ENCODE measurements at regions not wholly inside any gene's neighbourhood (a gene's known extent, or its start where the extent isn't known, plus 50 kb on each side); places are given as distances from the start of the nearest gene placed in this dataset.

- Histone ChIP-seq H3K36me3 (ENCODE audit: control insufficient read depth, insufficient read depth, low read length) (no peaks in the 10 kb centered on the region), H3K9me3 (replicated peaks; ENCODE audit: control insufficient read depth, insufficient read depth, low read depth, low read length) (no peaks in the 10 kb centered on the region), H3K27ac (ENCODE audit: extremely low read depth, low read depth, low read length) (no peak overlapping the region), H3K27me3 (ENCODE audit: control insufficient read depth in 2 of 2, insufficient read depth in 2 of 2, low read length in 2 of 2) (peaks cover 63 to 90% of the 10 kb centered on the region in 2 experiments), H3K9ac (ENCODE audit: insufficient read depth in 1 of 2, low read depth in 2 of 2, low read length in 2 of 2) (no peak overlapping the region), H2AFZ (ENCODE audit: low read depth, low read length) (no peak overlapping the region), H3K79me2 (ENCODE audit: control insufficient read depth, insufficient read depth, low read length) (no peaks in the 10 kb centered on the region), H3K4me1 (replicated peaks in 1 of 2; ENCODE audit: control insufficient read depth in 2 of 2, insufficient read depth in 2 of 2, low read length in 2 of 2) (peaks cover 4 to 12% of the 10 kb centered on the region in 2 experiments; a peak in 1 of 5 replicates), H3K9me1 (ENCODE audit: control insufficient read depth, insufficient read depth, low read length) (no peaks in the 10 kb centered on the region), H3K4me2 (ENCODE audit: insufficient read depth, low read length) (no peak overlapping the region), H3K4me3 (no peak overlapping the region), H4K20me1 (replicated peaks; ENCODE audit: control insufficient read depth, insufficient read depth, low read length) (0 out of 2 replicates have a peak, but pooled peaks cover 4% of the 10 kb centered on the region)
- intact Hi-C loops (cut with micrococcal nuclease) (no loop called here), in situ Hi-C loops (cut with MboI) (no loop called here)
- CTCF ChIA-PET (ENCODE audit: low intra/inter-chr PET ratio), result no interaction called here
- 1% methylated on average over 21 of the region's 21 CpGs for WGBS (ENCODE audit: insufficient coverage, low coverage, missing lambda C conversion rate)
- ATAC-seq, result peak; percentile 64
- peak in 1 of 4 experiments; percentile 29 for DNase-seq (ENCODE audit: extremely low read depth in 1 of 4, low spot score in 3 of 4)
- no TSS peak for BruUV-seq (replicated peaks)
- POLR2A ChIA-PET, result interaction anchor here (0.7 kb wide), 1 partner anchor 117 kb away, joined by 3 read pairs; no protein-coding TSS in a partner anchor
- peak; percentile 84 for FAIRE-seq
- TF ChIP-seq, protein P1, sequence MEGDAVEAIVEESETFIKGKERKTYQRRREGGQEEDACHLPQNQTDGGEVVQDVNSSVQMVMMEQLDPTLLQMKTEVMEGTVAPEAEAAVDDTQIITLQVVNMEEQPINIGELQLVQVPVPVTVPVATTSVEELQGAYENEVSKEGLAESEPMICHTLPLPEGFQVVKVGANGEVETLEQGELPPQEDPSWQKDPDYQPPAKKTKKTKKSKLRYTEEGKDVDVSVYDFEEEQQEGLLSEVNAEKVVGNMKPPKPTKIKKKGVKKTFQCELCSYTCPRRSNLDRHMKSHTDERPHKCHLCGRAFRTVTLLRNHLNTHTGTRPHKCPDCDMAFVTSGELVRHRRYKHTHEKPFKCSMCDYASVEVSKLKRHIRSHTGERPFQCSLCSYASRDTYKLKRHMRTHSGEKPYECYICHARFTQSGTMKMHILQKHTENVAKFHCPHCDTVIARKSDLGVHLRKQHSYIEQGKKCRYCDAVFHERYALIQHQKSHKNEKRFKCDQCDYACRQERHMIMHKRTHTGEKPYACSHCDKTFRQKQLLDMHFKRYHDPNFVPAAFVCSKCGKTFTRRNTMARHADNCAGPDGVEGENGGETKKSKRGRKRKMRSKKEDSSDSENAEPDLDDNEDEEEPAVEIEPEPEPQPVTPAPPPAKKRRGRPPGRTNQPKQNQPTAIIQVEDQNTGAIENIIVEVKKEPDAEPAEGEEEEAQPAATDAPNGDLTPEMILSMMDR (IDR thresholded peaks at IDR 0.05 in 2 of 3, conservative IDR thresholded peaks at IDR 0.05 in 1 of 3; ENCODE audit: insufficient read depth in 2 of 3, low read depth in 1 of 3, low read length in 3 of 3), result peak; percentile 16 to 26 (median 26); a peak in 2 of 6 replicates
- peak in 1 of 2 experiments; percentile 35; a peak in 2 of 4 replicates for TF ChIP-seq RAD21 (CRISPR knock-in tag; conservative IDR thresholded peaks at IDR 0.05 in 1 of 2, IDR thresholded peaks at IDR 0.05 in 1 of 2)
- peak; percentile 39; the same call in 1 of the 2 replicates for TF ChIP-seq L3MBTL2 (IDR thresholded peaks at IDR 0.05)
- peak; percentile 48 for TF ChIP-seq MGA (IDR thresholded peaks at IDR 0.05)
- no peak for TF ChIP-seq PTTG1 (tag; IDR thresholded peaks at IDR 0.05; ENCODE audit: low read depth)
- no peak for TF ChIP-seq ZNF274 (IDR thresholded peaks at IDR 0.05; ENCODE audit: borderline replicate concordance, low read depth, low read length)
Measured at GRCh38 chr10:43318976-43319960, 52.2 kb upstream of the FXYD4 start.
